ENCODE measurements at regions not wholly inside any gene's neighbourhood (a gene's known extent, or its start where the extent isn't known, plus 50 kb on each side); places are given as distances from the start of the nearest gene placed in this dataset.

DNA sequence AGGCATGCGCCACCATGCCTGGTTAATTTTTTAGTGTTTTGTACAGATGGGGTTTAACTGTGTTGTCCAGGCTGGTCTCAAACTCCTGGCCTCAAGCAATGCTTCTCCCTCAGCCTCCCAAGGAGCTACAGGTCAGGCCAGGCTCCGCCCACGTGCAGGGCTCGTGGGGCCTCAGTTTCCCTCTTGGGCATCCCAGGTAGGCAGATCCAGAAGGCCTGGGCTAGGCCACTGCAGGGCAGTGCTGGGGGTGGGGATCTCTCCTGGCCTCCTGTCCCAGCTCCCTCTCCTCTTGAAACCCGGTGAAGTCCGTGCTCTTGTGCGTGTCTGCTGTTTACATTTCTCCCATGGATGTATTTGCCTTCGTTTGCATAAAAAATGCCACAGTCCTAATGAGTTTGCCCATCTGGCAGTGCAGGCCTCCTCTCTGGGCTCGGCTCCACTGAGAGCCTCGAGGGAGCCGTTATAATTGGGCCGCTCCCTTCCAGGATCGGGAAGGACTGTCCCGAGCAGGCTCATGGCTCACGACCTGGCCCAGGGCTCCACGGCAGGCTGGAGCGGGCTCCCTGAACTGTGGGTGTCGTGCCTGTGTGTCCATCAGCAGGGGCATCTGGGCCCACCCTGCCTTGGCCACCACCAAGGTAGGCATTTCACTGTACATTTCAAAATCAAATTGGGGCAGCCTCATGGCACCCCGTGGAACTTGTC, 52.6 kb upstream of the RUFY1 start:
- DNase-seq (ENCODE audit: low read depth in 2 of 2) = no peak
- H3K4me3 ChIP-seq (replicated peaks in 1 of 2; ENCODE audit: low read depth in 2 of 2, low read length in 2 of 2) = no peak overlapping the region
- TF ChIP-seq, protein P1, sequence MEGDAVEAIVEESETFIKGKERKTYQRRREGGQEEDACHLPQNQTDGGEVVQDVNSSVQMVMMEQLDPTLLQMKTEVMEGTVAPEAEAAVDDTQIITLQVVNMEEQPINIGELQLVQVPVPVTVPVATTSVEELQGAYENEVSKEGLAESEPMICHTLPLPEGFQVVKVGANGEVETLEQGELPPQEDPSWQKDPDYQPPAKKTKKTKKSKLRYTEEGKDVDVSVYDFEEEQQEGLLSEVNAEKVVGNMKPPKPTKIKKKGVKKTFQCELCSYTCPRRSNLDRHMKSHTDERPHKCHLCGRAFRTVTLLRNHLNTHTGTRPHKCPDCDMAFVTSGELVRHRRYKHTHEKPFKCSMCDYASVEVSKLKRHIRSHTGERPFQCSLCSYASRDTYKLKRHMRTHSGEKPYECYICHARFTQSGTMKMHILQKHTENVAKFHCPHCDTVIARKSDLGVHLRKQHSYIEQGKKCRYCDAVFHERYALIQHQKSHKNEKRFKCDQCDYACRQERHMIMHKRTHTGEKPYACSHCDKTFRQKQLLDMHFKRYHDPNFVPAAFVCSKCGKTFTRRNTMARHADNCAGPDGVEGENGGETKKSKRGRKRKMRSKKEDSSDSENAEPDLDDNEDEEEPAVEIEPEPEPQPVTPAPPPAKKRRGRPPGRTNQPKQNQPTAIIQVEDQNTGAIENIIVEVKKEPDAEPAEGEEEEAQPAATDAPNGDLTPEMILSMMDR (IDR thresholded peaks at IDR 0.05; ENCODE audit: low read depth, low read length) = no peak

- TF ChIP-seq, protein P1 (IDR thresholded peaks at IDR 0.05; ENCODE audit: low read depth, low read length) = no peak
- H3K4me3 ChIP-seq (replicated peaks in 1 of 2; ENCODE audit: low read depth in 2 of 2, low read length in 2 of 2) = no peak overlapping the region
- no peak for DNase-seq (ENCODE audit: low read depth in 2 of 2)
These were observed 54.4 kb upstream of the RUFY1 start for GRCh38 chr5:179495906-179496455.

GRCh38 chr5:179494774-179495526, 55.4 kb upstream of the RUFY1 start:
- no peak overlapping the region for H3K4me3 ChIP-seq (replicated peaks in 1 of 2; ENCODE audit: low read depth in 2 of 2, low read length in 2 of 2)
- TF ChIP-seq, protein P1 (IDR thresholded peaks at IDR 0.05; ENCODE audit: low read depth, low read length) = no peak
- peak in 1 of 2 donors; percentile 12 for DNase-seq (ENCODE audit: low read depth in 2 of 2)

- TF ChIP-seq, protein P1 (IDR thresholded peaks at IDR 0.05; ENCODE audit: low read depth, low read length) = no peak
These were observed 61.4 kb upstream of the RUFY1 start for GRCh38 chr5:179488975-179489374.

GRCh38 chr5:179488491-179488890, 61.9 kb upstream of the RUFY1 start:
- TF ChIP-seq, protein P1 (IDR thresholded peaks at IDR 0.05; ENCODE audit: low read depth, low read length) = no peak
- DNase-seq (ENCODE audit: low read depth in 2 of 2) = peak in 1 of 2 donors; percentile 69
- no peak overlapping the region for H3K4me3 ChIP-seq (replicated peaks in 1 of 2; ENCODE audit: low read depth in 2 of 2, low read length in 2 of 2)

More at GRCh38 chr5:179488975-179489374, 61.4 kb upstream of the RUFY1 start:
- H3K4me3 ChIP-seq (replicated peaks in 1 of 2; ENCODE audit: low read depth in 2 of 2, low read length in 2 of 2) = no peak overlapping the region
- DNase-seq (ENCODE audit: low read depth in 2 of 2) = peak in 1 of 2 donors; percentile 59

DNA sequence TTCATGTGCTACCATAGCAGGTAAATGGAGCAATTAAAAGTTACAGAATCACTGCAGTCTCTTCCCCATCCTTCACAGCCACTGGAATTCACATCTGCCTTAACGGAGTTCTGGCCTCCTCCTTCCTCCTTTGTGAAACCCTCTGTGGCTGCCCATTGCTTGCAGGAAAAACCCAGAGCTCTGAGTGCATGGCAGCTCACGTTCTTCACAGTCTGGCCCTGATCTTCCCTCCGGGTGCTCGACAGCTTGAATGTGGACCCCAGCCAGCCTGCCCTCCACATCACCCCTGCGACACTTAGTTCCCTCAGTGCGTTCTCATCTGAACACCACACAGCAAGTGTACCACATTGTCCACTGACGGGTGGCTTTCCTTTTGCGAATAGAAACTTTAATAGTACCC, 63.2 kb upstream of the RUFY1 start:
- DNase-seq (ENCODE audit: low read depth in 2 of 2) = no peak
- TF ChIP-seq, protein P1 (IDR thresholded peaks at IDR 0.05; ENCODE audit: low read depth, low read length) = no peak

More for the DNA sequence above, 63.2 kb upstream of the RUFY1 start:
- H3K4me3 ChIP-seq (replicated peaks in 1 of 2; ENCODE audit: low read depth in 2 of 2, low read length in 2 of 2) = no peak overlapping the region
